HG03432 (cell line): ENCODE measurements at regions not wholly inside any gene's neighbourhood (a gene's known extent, or its start where the extent isn't known, plus 50 kb on each side); places are given as distances from the start of the nearest gene placed in this dataset.
"Not testable (repeated sequence)": the region's sequence is repeated elsewhere in the genome, so short reads cannot be mapped to it uniquely, and the experiment has no call there.

ENCODE experiments used
- ATAC-seq: cut with Tn5 transposase; IDR thresholded peaks from one replicate; pipeline ENCODE4 v1.9.1; 2021; ENCODE audit warnings: mild to moderate bottlenecking, moderate library complexity; ENCODE audit not compliant: unreplicated experiment

DNA sequence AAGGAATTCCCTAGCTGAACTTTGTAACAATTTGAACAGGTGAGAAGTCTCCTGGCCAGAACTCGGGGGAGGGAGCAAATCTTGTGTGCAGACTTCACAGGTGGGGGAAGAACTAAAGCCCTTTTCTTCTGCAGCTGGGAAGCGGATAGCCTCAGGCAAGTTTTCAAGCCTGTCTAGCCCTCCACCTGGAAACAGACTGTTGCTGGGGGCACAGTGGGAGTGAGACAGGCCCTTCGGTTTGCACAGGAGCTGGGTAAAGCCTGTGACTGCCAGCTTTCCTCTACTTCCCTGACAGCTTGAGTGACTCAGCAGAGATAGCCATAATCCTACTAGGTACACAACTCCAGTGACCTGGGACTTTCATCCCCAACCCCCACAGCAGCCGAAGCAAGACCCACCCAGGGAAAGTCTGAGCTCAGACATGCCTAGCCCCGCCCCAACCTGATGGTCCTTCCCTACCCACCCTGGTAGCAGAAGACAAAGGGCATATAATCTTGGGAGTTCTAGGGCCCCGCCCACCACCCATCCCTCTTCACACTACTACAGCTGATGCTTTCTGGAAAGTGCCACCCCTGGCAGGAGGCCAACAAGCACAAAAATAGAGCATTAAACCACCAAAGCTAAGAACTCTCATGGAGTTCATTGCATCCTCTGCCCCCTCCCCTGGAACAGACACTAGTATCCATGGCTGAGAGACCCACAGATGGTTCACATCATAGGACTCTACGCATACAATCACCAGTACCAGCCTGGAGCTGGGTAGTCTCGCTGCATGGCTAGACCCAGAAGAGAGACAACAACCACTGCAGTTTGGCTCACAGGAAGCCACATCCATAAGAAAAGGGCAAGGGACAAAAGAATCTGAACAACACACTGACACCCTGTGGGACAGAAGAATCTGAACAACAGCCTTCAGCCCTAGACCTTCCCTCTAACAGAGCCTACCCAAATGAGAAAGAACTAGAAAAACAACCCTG, 479.0 kb downstream of the RAP2B start:
- no peak for ATAC-seq

DNA sequence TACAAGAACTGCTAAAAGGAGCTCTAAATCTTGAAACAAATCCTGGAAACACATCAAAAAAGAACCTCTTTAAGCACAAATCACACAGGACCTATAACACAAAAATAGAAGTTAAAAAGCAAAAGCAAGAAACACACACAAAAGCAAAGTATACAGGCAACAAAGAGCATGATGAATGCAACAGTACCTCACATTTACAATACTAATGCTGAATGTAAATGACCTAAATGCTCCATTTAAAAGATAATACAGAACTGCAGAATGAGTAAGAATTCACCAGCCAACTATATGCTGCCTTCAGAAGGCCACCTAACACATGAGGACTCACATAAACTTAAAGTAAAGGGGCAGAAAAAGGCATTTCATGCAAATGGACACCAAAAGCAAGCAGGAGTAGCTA, 478.6 kb upstream of the ARHGEF26 start:
- ATAC-seq, result not testable (repeated sequence)

DNA sequence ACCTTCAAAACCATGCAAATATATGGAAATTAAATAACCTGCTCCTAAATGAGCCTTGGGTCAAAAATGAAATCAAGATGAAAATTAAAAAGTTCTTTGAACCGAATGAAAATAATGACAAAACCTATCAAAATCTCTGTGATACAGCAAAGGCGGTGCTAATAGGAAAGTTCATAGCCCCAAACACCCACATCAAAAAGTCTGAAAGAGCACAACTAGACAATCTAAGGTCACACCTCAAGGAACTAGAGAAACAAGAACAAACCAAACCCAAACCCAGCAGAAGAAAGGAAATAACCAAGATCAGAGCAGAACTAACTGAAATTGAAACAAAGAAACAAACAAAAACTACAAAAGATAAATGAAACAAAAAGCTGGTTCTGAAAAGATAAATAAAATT, 477.7 kb upstream of the ARHGEF26 start:
- ATAC-seq, result not testable (repeated sequence)

DNA sequence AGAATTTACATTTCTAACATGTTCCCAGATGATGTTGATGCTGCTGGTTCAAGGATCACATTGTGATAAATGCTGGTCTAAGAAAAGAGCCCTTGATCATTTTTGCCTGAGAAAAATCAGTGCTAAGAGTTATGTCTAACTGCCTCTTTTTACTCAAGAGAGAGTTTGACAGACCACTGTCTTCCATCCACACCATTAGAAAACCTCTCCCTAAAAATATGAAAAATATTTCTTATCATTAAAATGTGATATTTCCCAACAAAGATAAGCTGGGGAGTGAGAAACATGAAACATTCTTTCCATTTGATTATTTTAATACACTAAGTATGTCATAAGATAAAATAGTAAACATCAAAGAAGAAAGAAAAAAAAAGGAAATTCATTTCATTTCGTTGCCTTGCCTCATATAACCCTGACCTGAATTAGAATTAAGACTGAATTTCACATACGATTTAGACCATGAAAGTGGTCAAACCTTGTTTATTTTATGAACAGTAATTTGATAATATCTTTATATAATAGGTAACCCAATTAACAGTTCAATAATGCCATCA, 471.8 kb upstream of the ARHGEF26 start:
- ATAC-seq, result no peak

DNA sequence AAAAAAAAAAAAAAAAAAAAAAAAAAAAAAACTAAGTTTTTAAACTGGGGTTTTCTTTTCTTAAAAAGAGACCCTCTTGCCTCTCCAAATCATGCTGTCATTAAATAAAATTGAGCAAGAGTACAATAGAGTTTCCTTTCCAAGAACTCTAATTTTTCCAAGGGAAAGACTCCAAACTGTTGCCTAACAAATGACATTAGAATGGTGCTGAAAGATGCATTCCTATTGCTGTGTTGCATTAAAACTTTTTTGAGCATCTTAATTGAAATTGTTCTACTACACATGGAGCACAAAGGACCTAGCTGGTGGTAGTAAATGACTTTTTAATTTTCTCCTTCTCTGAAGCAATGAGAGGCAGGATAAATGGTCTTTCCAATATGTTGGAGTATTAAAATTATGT, 469.1 kb upstream of the ARHGEF26 start:
- ATAC-seq, result no peak

DNA sequence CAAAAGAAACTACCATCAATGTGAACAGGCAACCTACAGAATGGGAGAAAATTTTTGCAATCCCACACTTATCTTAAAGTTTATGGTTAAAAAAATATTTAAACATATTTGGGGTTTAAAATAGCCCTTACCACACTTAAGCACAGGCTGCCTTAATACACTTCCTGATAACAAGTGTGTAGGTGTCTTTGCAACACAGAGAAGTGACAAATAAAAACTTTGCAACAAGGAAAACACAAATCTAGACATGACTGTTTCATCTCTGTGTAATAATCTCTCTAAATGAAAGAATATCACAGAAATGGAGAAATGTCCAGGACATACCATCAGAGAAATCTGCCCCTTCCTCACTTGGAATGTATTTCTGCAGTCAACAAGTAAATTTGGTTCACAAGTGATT, 464.1 kb upstream of the ARHGEF26 start:
- no peak for ATAC-seq

DNA sequence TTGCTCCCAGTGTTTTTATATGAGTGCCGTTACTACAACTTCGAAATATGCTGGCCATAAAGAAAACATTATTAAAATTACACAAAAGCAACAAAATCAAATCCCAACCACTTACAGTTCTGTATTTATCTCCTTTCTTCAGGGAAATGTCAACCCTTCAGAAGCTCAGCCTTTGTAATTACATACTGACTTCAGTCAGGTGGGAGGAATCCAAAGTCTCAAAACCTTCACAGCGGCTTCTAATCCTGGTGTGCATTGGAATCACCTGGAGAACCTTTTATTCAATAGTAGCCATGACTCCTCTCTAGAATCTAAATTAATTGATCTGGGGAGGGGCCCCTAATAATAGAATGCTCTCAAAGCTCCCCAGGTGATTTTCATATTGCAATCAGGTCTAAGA, 463.7 kb upstream of the ARHGEF26 start:
- no peak for ATAC-seq

DNA sequence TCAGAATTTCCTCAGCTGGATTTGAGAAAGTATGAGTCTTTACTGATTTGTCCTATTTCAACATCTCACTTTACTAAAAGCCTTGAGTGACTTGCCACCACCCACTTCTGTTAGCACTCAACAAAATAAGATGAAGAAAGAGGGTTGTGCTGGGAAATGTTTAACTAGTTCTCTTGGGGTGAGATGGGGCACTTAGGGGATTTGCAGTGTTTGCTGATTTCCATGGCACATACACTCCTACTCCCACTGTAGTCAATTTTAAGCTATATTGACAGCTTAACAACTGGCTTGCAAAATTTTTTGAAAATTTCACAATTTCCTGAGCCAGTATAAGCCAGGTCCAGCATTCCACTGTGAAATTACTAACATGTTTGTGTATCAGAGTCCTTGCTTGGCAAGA, 463.1 kb upstream of the ARHGEF26 start:
- ATAC-seq, result no peak

DNA sequence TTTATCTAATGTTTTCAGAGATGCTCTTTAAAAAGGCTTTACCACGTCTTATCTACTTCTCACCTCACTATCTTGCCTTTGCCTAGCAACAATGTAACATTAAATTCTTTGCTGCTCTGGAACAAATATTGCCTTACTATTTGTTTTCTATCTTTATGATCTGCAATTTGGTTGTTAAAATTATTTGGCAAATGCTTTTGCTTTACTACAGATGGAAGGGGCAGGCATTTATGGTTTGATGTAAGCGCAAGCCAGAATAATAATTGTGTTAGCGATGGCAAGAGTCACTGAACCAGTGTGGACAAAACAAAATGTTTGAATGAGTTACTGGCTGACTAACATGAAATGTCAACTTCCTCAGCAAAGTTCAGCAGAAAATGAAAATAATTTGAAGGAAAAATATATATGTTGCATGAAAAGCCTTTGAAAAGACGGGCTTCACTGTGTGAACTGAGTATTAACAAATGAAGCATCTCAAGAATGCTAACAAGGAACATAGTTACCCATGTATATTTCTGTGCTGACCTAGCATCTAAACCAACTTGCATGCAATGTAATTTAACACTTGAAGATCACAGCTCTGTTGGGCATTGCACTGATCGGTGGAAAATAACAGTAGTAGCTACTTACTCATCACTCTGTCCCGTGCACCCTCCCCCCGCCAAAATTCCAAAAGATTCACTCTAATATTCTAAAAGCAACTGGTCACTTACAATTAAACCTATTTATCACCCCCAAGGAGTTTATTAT, 454.0 kb upstream of the ARHGEF26 start:
- no peak for ATAC-seq

DNA sequence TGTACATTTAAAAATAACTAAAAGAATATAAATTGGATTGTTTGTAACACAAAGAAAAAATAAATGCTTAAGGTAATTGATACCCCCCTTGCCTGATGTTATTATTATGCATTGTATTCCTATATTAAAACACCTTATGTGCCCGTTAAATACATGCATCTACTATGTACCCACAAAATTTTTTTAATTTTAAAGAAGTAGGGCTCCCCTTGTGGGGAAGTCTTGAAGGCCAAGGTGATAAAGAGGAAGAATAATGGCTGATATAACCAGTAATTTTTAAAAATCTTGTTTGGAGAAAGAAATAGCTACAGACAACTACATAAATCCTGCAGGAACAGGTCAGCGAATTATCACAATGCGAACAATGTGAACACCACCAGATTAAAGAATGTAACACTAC, 451.7 kb upstream of the ARHGEF26 start:
- ATAC-seq, result no peak

DNA sequence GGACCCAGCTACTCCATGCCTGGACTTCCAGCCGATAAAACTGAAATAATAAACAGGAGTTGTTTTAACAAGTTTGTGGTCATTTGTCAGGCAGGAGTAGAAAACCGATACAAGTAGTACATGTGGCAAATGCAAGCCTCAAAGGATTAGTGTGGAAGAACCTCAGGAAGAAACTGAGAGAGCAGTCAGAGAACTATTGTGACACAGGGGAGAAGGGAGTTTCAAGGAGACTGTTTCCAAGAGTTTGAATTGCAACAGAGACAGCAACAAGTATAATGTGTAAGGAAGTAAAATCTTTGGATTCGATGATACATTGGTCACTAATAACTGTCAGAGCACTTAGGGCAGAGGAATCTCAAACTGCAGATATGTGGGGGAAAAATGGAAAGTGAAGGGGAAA, 450.6 kb upstream of the ARHGEF26 start:
- no peak for ATAC-seq

DNA sequence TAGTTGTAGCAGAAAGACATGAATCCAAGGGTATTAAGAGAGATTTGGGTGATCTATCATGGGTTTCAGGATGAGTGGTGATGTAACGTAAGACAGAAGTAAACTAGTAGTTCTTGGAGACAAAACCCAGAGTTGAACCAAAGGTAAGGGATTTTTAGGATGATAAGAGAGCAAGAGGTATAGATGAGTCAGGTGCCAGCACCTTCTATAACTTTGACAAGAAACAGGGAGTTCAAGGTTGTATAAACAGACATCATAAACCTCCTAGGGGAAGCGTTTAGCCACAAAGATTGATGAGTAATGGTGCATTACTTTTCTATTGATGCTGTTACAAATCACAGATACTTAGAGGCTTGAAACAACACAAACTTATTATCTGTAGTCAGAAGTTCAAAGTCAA, 447.3 kb upstream of the ARHGEF26 start:
- no peak for ATAC-seq

DNA sequence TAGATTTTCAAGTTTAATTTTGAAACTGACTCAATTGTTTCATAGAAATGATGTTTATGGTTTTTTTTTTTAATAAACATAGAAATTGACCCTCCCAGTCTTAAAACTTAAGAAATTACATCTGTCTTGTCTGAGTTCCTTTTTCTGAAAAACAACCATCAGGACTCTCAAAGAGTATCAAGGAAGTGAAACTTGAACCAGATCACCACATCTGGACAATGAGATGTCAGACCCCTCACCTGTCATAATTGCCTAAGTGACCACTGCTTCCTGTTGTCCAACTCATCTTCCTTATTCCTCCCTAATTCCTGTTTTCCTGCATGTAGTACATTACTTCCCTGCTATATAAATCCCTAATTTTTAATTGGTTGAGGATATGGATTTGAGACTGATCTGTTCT, 441.5 kb upstream of the ARHGEF26 start:
- ATAC-seq, result no peak

DNA sequence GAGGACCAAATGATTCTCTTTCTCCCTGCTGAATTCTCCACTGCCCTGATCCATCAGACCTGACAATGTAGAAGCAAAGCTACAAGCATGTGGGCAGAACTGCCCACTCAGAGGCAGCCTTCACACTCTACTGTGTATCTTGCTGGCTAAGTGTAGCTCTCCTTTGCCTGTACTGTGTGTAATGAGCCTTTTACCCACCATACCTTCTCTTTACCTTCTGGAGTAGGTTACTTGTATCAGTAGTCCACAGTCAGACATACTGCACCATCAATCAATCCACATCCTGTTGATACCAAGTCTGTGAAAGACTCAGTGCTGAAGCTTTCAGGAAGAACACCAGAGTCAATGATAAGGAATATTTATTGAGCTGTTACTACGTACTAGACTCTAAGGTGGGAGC, 440.7 kb upstream of the ARHGEF26 start:
- no peak for ATAC-seq

DNA sequence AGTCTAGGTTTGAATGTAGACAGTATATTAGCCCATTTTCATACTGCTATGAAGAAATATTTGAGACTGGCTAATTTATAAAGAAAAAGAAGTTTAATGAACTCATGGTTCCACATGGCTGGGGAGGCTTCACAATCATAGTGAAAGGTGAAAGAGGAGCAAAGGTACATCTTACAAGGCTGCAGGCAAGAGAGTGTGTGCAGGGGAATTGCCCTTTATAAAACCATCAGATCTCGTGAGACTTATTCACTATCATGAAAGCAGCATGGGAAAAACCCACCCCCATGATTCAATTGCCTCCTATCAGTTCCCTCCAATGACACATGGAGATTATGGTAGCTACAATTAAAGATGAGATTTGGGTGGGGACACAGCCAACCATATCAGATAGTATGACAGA, 440.1 kb upstream of the ARHGEF26 start:
- no peak for ATAC-seq

DNA sequence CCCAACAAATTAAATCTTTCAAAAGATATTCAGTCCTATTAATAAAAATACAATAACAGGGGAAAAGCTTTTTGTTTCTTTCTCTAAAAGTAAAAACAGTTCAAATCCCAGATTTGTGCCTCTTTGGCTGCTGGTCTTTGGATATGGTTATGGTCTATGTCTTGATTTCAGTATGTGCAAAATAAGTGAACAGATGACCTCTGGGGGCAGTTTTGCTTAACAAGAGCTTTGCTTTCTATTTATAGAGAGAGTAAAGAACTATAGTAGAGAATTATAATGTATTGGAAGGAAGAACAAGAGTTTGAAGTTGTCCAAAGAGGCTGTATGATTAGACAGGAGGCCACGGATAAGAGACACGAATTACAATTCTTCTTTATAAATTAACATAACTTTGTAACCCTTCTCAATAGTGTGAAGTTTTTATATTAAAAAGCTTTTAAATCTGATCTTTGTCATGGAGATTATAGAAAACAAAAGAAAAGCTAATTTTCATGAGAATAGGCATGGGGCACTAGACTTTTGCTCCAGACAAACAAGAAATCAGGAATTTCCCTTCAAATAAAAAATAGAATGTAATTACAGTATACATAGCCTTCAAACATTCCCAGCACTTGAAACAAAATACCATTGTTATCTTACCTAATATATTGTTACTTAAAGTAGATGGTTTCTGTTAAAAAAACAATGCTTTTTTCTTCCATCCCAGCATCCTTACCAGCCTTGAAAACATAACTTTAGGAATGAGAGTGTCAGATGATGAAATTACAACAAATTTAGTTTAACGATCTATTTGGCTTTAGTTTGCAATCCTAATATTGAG, 432.7 kb upstream of the ARHGEF26 start:
- no peak for ATAC-seq

DNA sequence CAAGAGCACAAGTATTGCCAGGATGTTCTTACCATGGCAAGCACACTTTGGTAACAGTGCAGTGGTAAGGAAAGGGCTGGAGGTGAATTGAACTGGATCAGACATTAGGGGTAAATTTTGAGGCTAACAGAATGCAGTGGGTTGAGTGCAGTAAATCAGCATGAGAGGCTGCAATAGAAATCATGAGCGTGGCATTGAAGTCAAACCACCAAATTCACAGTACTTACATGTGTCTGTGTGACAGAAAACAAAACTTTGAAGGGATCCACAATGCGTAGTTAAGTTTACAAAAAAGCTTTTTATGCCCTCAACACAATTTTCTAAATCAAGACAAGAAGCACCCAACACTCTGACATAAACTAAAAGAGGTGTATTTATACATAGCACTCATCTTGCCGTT, 428.0 kb upstream of the ARHGEF26 start:
- no peak for ATAC-seq

DNA sequence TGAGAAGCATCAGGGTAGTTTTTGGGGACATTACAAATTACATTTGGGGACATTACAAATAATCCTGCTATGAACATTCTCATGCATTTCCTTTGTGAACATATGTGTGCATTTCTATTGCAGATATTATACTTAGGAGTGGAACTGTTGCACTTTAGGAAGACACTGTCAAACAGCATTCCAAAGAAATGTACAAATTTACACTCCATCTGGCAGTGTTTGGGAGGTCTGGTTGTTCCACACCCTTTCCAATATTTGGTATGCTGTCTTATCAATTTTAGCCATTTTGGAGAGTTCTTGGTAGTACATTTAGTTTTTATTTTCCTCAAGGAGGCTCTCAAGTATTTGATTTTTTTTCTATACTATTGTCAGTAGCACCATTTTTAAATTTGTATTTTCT, 419.1 kb upstream of the ARHGEF26 start:
- no peak for ATAC-seq

DNA sequence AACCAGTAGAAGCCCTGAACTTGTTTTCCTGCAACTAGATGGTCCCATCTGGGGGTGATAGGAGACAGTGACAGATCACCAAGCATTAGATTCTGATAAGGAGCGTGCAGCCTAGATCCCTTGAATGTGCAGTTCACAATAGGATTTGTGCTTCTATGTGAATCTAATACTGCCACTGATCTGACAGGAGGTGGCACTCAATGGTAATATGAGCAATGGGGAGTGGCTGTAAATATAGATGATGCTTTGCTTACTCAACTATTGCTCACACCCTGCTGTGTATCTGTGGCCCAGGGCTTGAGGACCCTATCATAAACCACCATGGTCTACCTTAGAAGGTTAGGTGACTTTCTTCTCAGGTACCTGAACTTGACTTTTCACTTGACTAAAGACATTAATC, 417.1 kb upstream of the ARHGEF26 start:
- ATAC-seq, result no peak

DNA sequence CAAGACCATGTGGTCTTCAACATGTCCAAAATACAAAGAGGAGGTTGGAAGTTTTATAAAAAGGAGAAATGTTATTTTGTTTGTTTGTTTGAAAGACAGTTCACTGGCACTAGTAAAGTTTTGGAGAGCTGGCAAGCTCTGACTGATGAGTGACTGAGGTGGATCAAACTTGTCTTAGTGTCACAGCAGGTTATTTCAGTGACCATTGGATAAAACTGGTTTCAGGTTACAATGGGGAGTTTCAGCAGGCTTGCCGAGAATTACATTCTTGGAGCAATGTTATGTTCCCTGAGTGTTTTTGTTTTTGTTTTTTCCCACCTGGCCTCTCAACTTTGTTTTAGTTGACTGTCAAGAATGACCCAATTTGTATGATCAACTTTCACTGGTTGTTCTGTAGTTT, 414.5 kb upstream of the ARHGEF26 start:
- ATAC-seq, result no peak

DNA sequence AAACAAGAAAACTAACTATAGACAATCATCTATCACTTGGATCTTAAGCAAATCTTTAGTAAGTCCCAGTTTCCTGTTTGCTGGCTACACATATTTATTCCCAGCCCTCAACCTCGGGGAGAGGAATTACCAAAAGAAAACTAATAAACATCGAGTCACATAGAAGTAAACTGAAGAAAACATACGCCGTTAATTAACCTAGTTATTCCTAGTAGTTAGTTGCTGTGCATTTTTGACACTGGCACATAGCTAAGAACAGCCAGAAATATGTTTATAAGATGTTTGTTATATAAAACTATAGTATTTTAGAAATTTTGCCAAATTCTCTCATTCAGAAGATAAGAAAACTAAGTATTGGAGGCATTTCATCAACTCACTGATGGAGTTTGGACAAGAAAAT, 407.2 kb upstream of the ARHGEF26 start:
- ATAC-seq, result no peak
